GM19372 (cell line): ENCODE measurements at regions not wholly inside any gene's neighbourhood (a gene's known extent, or its start where the extent isn't known, plus 50 kb on each side); places are given as distances from the start of the nearest gene placed in this dataset.
"Not testable (repeated sequence)": the region's sequence is repeated elsewhere in the genome, so short reads cannot be mapped to it uniquely, and the experiment has no call there.

ENCODE experiments used
- ATAC-seq: cut with Tn5 transposase; IDR thresholded peaks from one replicate; pipeline ENCODE4 v1.9.1; 2021; ENCODE audit warnings: mild to moderate bottlenecking, low read depth, moderate library complexity; ENCODE audit not compliant: unreplicated experiment

GRCh38 chr11:107276077-107276476 lies 181.5 kb downstream of the CWF19L2 start:
- ATAC-seq, result no peak

- ATAC-seq, result no peak
Observed at GRCh38 chr11:107275632-107276031, 182.0 kb downstream of the CWF19L2 start.

GRCh38 chr11:107274138-107274537 lies 183.5 kb downstream of the CWF19L2 start:
- ATAC-seq, result no peak

- ATAC-seq, result no peak
Observed at GRCh38 chr11:107272561-107272960, 185.1 kb downstream of the CWF19L2 start.

- no peak for ATAC-seq
Observed at GRCh38 chr11:107271425-107271824, 186.2 kb downstream of the CWF19L2 start.

- ATAC-seq, result no peak
Observed at GRCh38 chr11:107268977-107269376, 188.6 kb downstream of the CWF19L2 start.

- no peak for ATAC-seq
Observed at GRCh38 chr11:107266455-107266854, 191.2 kb downstream of the CWF19L2 start.

- no peak for ATAC-seq
Observed at GRCh38 chr11:107265591-107266121, 192.0 kb downstream of the CWF19L2 start.

GRCh38 chr11:107263844-107264563 lies 193.6 kb downstream of the CWF19L2 start:
- ATAC-seq, result peak; percentile 50

GRCh38 chr11:107259811-107260221 lies 197.8 kb downstream of the CWF19L2 start:
- no peak for ATAC-seq

GRCh38 chr11:107257710-107258109 lies 199.9 kb downstream of the CWF19L2 start:
- ATAC-seq, result no peak

- ATAC-seq, result not testable (repeated sequence)
Observed at GRCh38 chr11:107253661-107254060, 204.0 kb downstream of the CWF19L2 start.

GRCh38 chr11:107252429-107253161 lies 205.0 kb downstream of the CWF19L2 start:
- ATAC-seq, result peak; percentile 88

- ATAC-seq, result no peak
Observed at GRCh38 chr11:107251298-107251697, 206.3 kb downstream of the CWF19L2 start.

- ATAC-seq, result no peak
Observed at GRCh38 chr11:107250017-107250416, 207.6 kb downstream of the CWF19L2 start.

- ATAC-seq, result no peak
Observed at GRCh38 chr11:107249054-107249453, 208.6 kb downstream of the CWF19L2 start.

GRCh38 chr11:107247167-107247861 lies 210.3 kb downstream of the CWF19L2 start:
- no peak for ATAC-seq

GRCh38 chr11:107243929-107244328 lies 213.7 kb downstream of the CWF19L2 start:
- ATAC-seq, result no peak

- no peak for ATAC-seq
Observed at GRCh38 chr11:107232451-107232850, 214.2 kb upstream of the GUCY1A2 start.

- no peak for ATAC-seq
Observed at GRCh38 chr11:107224836-107225235, 206.6 kb upstream of the GUCY1A2 start.

GRCh38 chr11:107222916-107223460 lies 204.7 kb upstream of the GUCY1A2 start:
- ATAC-seq, result no peak
